ENCODE measurements at regions not wholly inside any gene's neighbourhood (a gene's known extent, or its start where the extent isn't known, plus 50 kb on each side); places are given as distances from the start of the nearest gene placed in this dataset.

GRCh38 chr4:180566492-180566891, 1676.7 kb upstream of the TENM3 start:
- H3K9me3 Mint-ChIP-seq, result peaks cover 3 to 8% (median 4%) of the 10 kb centered on the region in 3 donors
- 74% methylated on average over 2 of the region's 2 CpGs for WGBS (ENCODE audit: insufficient coverage)

GRCh38 chr4:180567080-180567479, 1676.1 kb upstream of the TENM3 start:
- no peaks in the 10 kb centered on the region for H3K36me3 ChIP-seq (ENCODE audit: control insufficient read depth in 2 of 2, extremely low read depth in 1 of 2, insufficient read depth in 1 of 2, low read length in 1 of 2)
- no peaks in the 10 kb centered on the region for H3K36me3 Mint-ChIP-seq
- DNase-seq (no peak), ATAC-seq (replicated peaks in 1 of 4) (no peak)
- no peak overlapping the region for H3K4me3 ChIP-seq (ENCODE audit: control insufficient read depth in 1 of 2, extremely low read depth in 1 of 2, low read length in 1 of 2)
- H3K27ac Mint-ChIP-seq, result no peak overlapping the region
- H3K4me3 Mint-ChIP-seq, result no peak overlapping the region
- WGBS (ENCODE audit: insufficient coverage), result 84% methylated on average over 6 of the region's 7 CpGs
- no peaks in the 10 kb centered on the region for H3K9me3 ChIP-seq
- H3K27ac ChIP-seq (ENCODE audit: low read length), result no peak overlapping the region
- H3K27me3 ChIP-seq (replicated peaks in 1 of 2; ENCODE audit: control insufficient read depth in 2 of 2, extremely low read depth in 1 of 2, insufficient read depth in 2 of 2, low read length in 1 of 2), result no peaks in the 10 kb centered on the region
- no peaks in the 10 kb centered on the region for H3K27me3 Mint-ChIP-seq
- H3K4me1 Mint-ChIP-seq, result no peaks in the 10 kb centered on the region
- H3K4me1 ChIP-seq (ENCODE audit: control insufficient read depth in 1 of 2, extremely low read depth in 1 of 2, insufficient read depth in 2 of 2, low read length in 2 of 2), result no peaks in the 10 kb centered on the region
- ChIA-PET POLR2A (no interaction called here), CTCF (no interaction called here)
- H3K9me3 Mint-ChIP-seq, result peaks cover 0 to 8% (median 4%) of the 10 kb centered on the region in 3 donors

More at GRCh38 chr4:180566492-180566891, 1676.7 kb upstream of the TENM3 start:
- H3K36me3 ChIP-seq (ENCODE audit: control insufficient read depth in 2 of 2, extremely low read depth in 1 of 2, insufficient read depth in 1 of 2, low read length in 1 of 2), result no peaks in the 10 kb centered on the region
- Mint-ChIP-seq H3K4me1 (no peaks in the 10 kb centered on the region), H3K27ac (no peak overlapping the region), H3K4me3 (no peak overlapping the region), H3K27me3 (no peaks in the 10 kb centered on the region), H3K36me3 (no peaks in the 10 kb centered on the region)
- H3K4me3 ChIP-seq (ENCODE audit: control insufficient read depth in 1 of 2, extremely low read depth in 1 of 2, low read length in 1 of 2), result no peak overlapping the region
- DNase-seq (no peak), ATAC-seq (replicated peaks in 1 of 4) (no peak)
- no peaks in the 10 kb centered on the region for H3K9me3 ChIP-seq
- no peaks in the 10 kb centered on the region for H3K27me3 ChIP-seq (replicated peaks in 1 of 2; ENCODE audit: control insufficient read depth in 2 of 2, extremely low read depth in 1 of 2, insufficient read depth in 2 of 2, low read length in 1 of 2)
- no peak overlapping the region for H3K27ac ChIP-seq (ENCODE audit: low read length)
- H3K4me1 ChIP-seq (ENCODE audit: control insufficient read depth in 1 of 2, extremely low read depth in 1 of 2, insufficient read depth in 2 of 2, low read length in 2 of 2), result no peaks in the 10 kb centered on the region
- ChIA-PET POLR2A (no interaction called here), CTCF (no interaction called here)

GRCh38 chr4:180571516-180572055, 1671.6 kb upstream of the TENM3 start:
- Mint-ChIP-seq H3K4me1 (no peaks in the 10 kb centered on the region), H3K27me3 (no peaks in the 10 kb centered on the region), H3K9me3 (peaks cover 0 to 15% (median 4%) of the 10 kb centered on the region in 3 donors), H3K36me3 (no peaks in the 10 kb centered on the region), H3K27ac (no peak overlapping the region), H3K4me3 (no peak overlapping the region)
- Histone ChIP-seq H3K4me3 (ENCODE audit: control insufficient read depth in 1 of 2, extremely low read depth in 1 of 2, low read length in 1 of 2) (no peak overlapping the region), H3K27ac (ENCODE audit: low read length) (no peak overlapping the region), H3K27me3 (replicated peaks in 1 of 2; ENCODE audit: control insufficient read depth in 2 of 2, extremely low read depth in 1 of 2, insufficient read depth in 2 of 2, low read length in 1 of 2) (no peaks in the 10 kb centered on the region), H3K4me1 (ENCODE audit: control insufficient read depth in 1 of 2, extremely low read depth in 1 of 2, insufficient read depth in 2 of 2, low read length in 2 of 2) (no peaks in the 10 kb centered on the region), H3K36me3 (ENCODE audit: control insufficient read depth in 2 of 2, extremely low read depth in 1 of 2, insufficient read depth in 1 of 2, low read length in 1 of 2) (no peaks in the 10 kb centered on the region), H3K9me3 (no peaks in the 10 kb centered on the region)
- ChIA-PET POLR2A (no interaction called here), CTCF (no interaction called here)
- WGBS (ENCODE audit: insufficient coverage), result 93% methylated on average over 2 of the region's 7 CpGs
- DNase-seq, result no peak
- ATAC-seq (replicated peaks in 1 of 4), result no peak

GRCh38 chr4:180578175-180578574, 1665.0 kb upstream of the TENM3 start:
- no peak for ATAC-seq (replicated peaks in 1 of 4)
- CTCF ChIA-PET, result interaction anchor here in 1 of 2 donors (0.5 kb wide), 1 partner anchor 95 kb away, joined by 3 read pairs; no protein-coding TSS in a partner anchor
- Histone ChIP-seq H3K27ac (ENCODE audit: low read length) (no peak overlapping the region), H3K27me3 (replicated peaks in 1 of 2; ENCODE audit: control insufficient read depth in 2 of 2, extremely low read depth in 1 of 2, insufficient read depth in 2 of 2, low read length in 1 of 2) (no peaks in the 10 kb centered on the region), H3K9me3 (no peaks in the 10 kb centered on the region), H3K4me3 (ENCODE audit: control insufficient read depth in 1 of 2, extremely low read depth in 1 of 2, low read length in 1 of 2) (no peak overlapping the region), H3K4me1 (ENCODE audit: control insufficient read depth in 1 of 2, extremely low read depth in 1 of 2, insufficient read depth in 2 of 2, low read length in 2 of 2) (no peaks in the 10 kb centered on the region), H3K36me3 (ENCODE audit: control insufficient read depth in 2 of 2, extremely low read depth in 1 of 2, insufficient read depth in 1 of 2, low read length in 1 of 2) (no peaks in the 10 kb centered on the region)
- DNase-seq, result no peak
- Mint-ChIP-seq H3K27me3 (no peaks in the 10 kb centered on the region), H3K4me1 (no peaks in the 10 kb centered on the region), H3K4me3 (no peak overlapping the region), H3K27ac (no peak overlapping the region), H3K36me3 (no peaks in the 10 kb centered on the region), H3K9me3 (peaks cover 0 to 7% (median 0%) of the 10 kb centered on the region in 3 donors)
- POLR2A ChIA-PET, result no interaction called here
- 89% methylated on average over 1 of the region's 2 CpGs for WGBS (ENCODE audit: insufficient coverage)

- no peaks in the 10 kb centered on the region for H3K36me3 Mint-ChIP-seq
- ChIA-PET CTCF (no interaction called here), POLR2A (no interaction called here)
- H3K27me3 Mint-ChIP-seq, result no peaks in the 10 kb centered on the region
- H3K4me3 Mint-ChIP-seq, result no peak overlapping the region
- Histone ChIP-seq H3K4me3 (ENCODE audit: control insufficient read depth in 1 of 2, extremely low read depth in 1 of 2, low read length in 1 of 2) (no peak overlapping the region), H3K9me3 (no peaks in the 10 kb centered on the region), H3K27ac (ENCODE audit: low read length) (no peak overlapping the region), H3K36me3 (ENCODE audit: control insufficient read depth in 2 of 2, extremely low read depth in 1 of 2, insufficient read depth in 1 of 2, low read length in 1 of 2) (no peaks in the 10 kb centered on the region), H3K4me1 (ENCODE audit: control insufficient read depth in 1 of 2, extremely low read depth in 1 of 2, insufficient read depth in 2 of 2, low read length in 2 of 2) (no peaks in the 10 kb centered on the region), H3K27me3 (replicated peaks in 1 of 2; ENCODE audit: control insufficient read depth in 2 of 2, extremely low read depth in 1 of 2, insufficient read depth in 2 of 2, low read length in 1 of 2) (no peaks in the 10 kb centered on the region)
- no CpG with 5 or more reads among the region's 4 CpGs for WGBS (ENCODE audit: insufficient coverage)
- no peak overlapping the region for H3K27ac Mint-ChIP-seq
- H3K4me1 Mint-ChIP-seq, result no peaks in the 10 kb centered on the region
- ATAC-seq (replicated peaks in 1 of 4) (no peak), DNase-seq (no peak)
- no peaks in the 10 kb centered on the region for H3K9me3 Mint-ChIP-seq
Observed at GRCh38 chr4:180581061-180581460, 1662.1 kb upstream of the TENM3 start.

- CTCF ChIA-PET, result no interaction called here
- no peaks in the 10 kb centered on the region for H3K36me3 Mint-ChIP-seq
- DNase-seq (no peak), ATAC-seq (replicated peaks in 1 of 4) (no peak)
- no peak overlapping the region for H3K27ac Mint-ChIP-seq
- POLR2A ChIA-PET, result no interaction called here
- H3K9me3 ChIP-seq, result no peaks in the 10 kb centered on the region
- H3K27me3 Mint-ChIP-seq, result no peaks in the 10 kb centered on the region
- no peaks in the 10 kb centered on the region for H3K4me1 ChIP-seq (ENCODE audit: control insufficient read depth in 1 of 2, extremely low read depth in 1 of 2, insufficient read depth in 2 of 2, low read length in 2 of 2)
- H3K4me3 Mint-ChIP-seq, result no peak overlapping the region
- H3K27ac ChIP-seq (ENCODE audit: low read length), result no peak overlapping the region
- no peak overlapping the region for H3K4me3 ChIP-seq (ENCODE audit: control insufficient read depth in 1 of 2, extremely low read depth in 1 of 2, low read length in 1 of 2)
- no peaks in the 10 kb centered on the region for H3K9me3 Mint-ChIP-seq
- WGBS (ENCODE audit: insufficient coverage), result 83% methylated on average over 1 of the region's 5 CpGs
- no peaks in the 10 kb centered on the region for H3K36me3 ChIP-seq (ENCODE audit: control insufficient read depth in 2 of 2, extremely low read depth in 1 of 2, insufficient read depth in 1 of 2, low read length in 1 of 2)
- no peaks in the 10 kb centered on the region for H3K4me1 Mint-ChIP-seq
- H3K27me3 ChIP-seq (replicated peaks in 1 of 2; ENCODE audit: control insufficient read depth in 2 of 2, extremely low read depth in 1 of 2, insufficient read depth in 2 of 2, low read length in 1 of 2), result no peaks in the 10 kb centered on the region
Observed at GRCh38 chr4:180587379-180587778, 1655.8 kb upstream of the TENM3 start.

- no peak for ATAC-seq (replicated peaks in 1 of 4)
- no peaks in the 10 kb centered on the region for H3K4me1 Mint-ChIP-seq
- H3K27ac Mint-ChIP-seq, result no peak overlapping the region
- 88% methylated on average over 2 of the region's 9 CpGs for WGBS (ENCODE audit: insufficient coverage)
- Histone ChIP-seq H3K27me3 (replicated peaks in 1 of 2; ENCODE audit: control insufficient read depth in 2 of 2, extremely low read depth in 1 of 2, insufficient read depth in 2 of 2, low read length in 1 of 2) (no peaks in the 10 kb centered on the region), H3K27ac (ENCODE audit: low read length) (no peak overlapping the region), H3K36me3 (ENCODE audit: control insufficient read depth in 2 of 2, extremely low read depth in 1 of 2, insufficient read depth in 1 of 2, low read length in 1 of 2) (no peaks in the 10 kb centered on the region), H3K4me1 (ENCODE audit: control insufficient read depth in 1 of 2, extremely low read depth in 1 of 2, insufficient read depth in 2 of 2, low read length in 2 of 2) (no peaks in the 10 kb centered on the region), H3K9me3 (no peaks in the 10 kb centered on the region), H3K4me3 (ENCODE audit: control insufficient read depth in 1 of 2, extremely low read depth in 1 of 2, low read length in 1 of 2) (no peak overlapping the region)
- CTCF ChIA-PET, result no interaction called here
- H3K36me3 Mint-ChIP-seq, result no peaks in the 10 kb centered on the region
- no peak for DNase-seq
- no peaks in the 10 kb centered on the region for H3K27me3 Mint-ChIP-seq
- H3K9me3 Mint-ChIP-seq, result peaks cover 0 to 4% (median 2%) of the 10 kb centered on the region in 3 donors
- no peak overlapping the region for H3K4me3 Mint-ChIP-seq
- POLR2A ChIA-PET, result no interaction called here
Observed at GRCh38 chr4:180589575-180589974, 1653.6 kb upstream of the TENM3 start.
